Lower leg skin (tissue), 3 donors: ENCODE measurements at regions not wholly inside any gene's neighbourhood (a gene's known extent, or its start where the extent isn't known, plus 50 kb on each side); places are given as distances from the start of the nearest gene placed in this dataset.

Source experiments
- CTCF ChIP-seq, 3 donors: fragments of 450-650 bp; IDR thresholded peaks; one replicate each; pipeline ENCODE4 v1.5.1; 2016; ENCODE audit warnings: antibody characterized with exemption in 3 of 3, mild to moderate bottlenecking in 3 of 3, moderate library complexity in 2 of 3
- POLR2A ChIP-seq, 2 donors: fragments of 450-650 bp; IDR thresholded peaks; one replicate each; pipeline ENCODE4 v1.6.1; 2016 to 2017; ENCODE audit warnings: antibody characterized with exemption in 2 of 2, mild to moderate bottlenecking in 1 of 2, moderate library complexity in 1 of 2

DNA sequence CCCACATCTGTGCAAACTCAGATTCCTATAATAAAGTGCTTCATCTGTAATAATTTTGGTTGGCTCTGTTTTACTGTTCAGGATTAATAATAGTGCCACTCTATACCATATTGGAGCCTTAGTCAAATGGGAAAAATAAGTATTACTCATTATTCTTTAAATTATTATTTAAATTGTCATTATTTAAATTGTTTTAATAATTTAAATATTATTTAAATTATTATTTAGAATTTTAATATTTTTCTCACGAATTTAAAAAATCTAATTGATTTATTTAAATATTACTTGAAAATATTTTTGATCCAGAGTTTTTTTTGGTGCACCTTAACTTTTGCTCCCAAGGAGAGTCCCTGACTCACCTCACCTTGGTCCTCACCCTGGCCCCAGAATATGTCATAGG is 245.7 kb upstream of the MDGA2 start:
- TF ChIP-seq CTCF (IDR thresholded peaks at IDR 0.05) (no peak), POLR2A (IDR thresholded peaks at IDR 0.05) (no peak)
